H9 (cell line): ENCODE measurements at regions not wholly inside any gene's neighbourhood (a gene's known extent, or its start where the extent isn't known, plus 50 kb on each side); places are given as distances from the start of the nearest gene placed in this dataset.

Source experiments
- DNase-seq: peaks from one replicate; pipeline ENCODE4 v3.0.0-alpha.2; 2017
- H2AFZ ChIP-seq: one replicate; pipeline ENCODE4 v1.6.1; 2013; ENCODE audit warnings: mild to moderate bottlenecking, low read length, control low read depth, moderate library complexity
- H2AK5ac ChIP-seq: 2 replicates; pipeline ENCODE4 v1.6.1; 2013; ENCODE audit warnings: low read length, control low read depth, mixed read lengths; ENCODE audit not compliant: insufficient read length
- H2BK120ac ChIP-seq: one replicate; pipeline ENCODE4 v1.6.1; 2013; ENCODE audit warnings: low read depth, mild to moderate bottlenecking, low read length, control low read depth, inconsistent platforms; ENCODE audit not compliant: poor library complexity, severe bottlenecking
- H2BK12ac ChIP-seq: 2 replicates; pipeline ENCODE4 v1.6.1; 2013; ENCODE audit warnings: low read length, control low read depth, mixed read lengths, low read depth; ENCODE audit not compliant: insufficient read length
- H2BK15ac ChIP-seq: 2 replicates; pipeline ENCODE4 v1.6.1; 2013; ENCODE audit warnings: low read depth, low read length, control low read depth
- H2BK20ac ChIP-seq: one replicate; pipeline ENCODE4 v1.6.1; 2013; ENCODE audit warnings: low read depth, mild to moderate bottlenecking, low read length, control low read depth, inconsistent platforms; ENCODE audit not compliant: poor library complexity, severe bottlenecking
- H2BK5ac ChIP-seq: 2 replicates; pipeline ENCODE4 v1.6.1; 2013; ENCODE audit warnings: low read length, control low read depth, mixed read lengths; ENCODE audit not compliant: insufficient read length
- H3K14ac ChIP-seq: 2 replicates; pipeline ENCODE4 v1.6.1; 2013; ENCODE audit warnings: low read length, control low read depth; ENCODE audit not compliant: insufficient read depth
- H3K18ac ChIP-seq: 2 replicates; pipeline ENCODE4 v1.6.1; 2013; ENCODE audit warnings: low read depth, mild to moderate bottlenecking, mixed read lengths, low read length, control low read depth; ENCODE audit not compliant: insufficient read length
- H3K23ac ChIP-seq: 2 replicates; pipeline ENCODE4 v1.6.1; 2013; ENCODE audit warnings: low read length, control low read depth, mixed read lengths, low read depth; ENCODE audit not compliant: insufficient read length
- H3K23me2 ChIP-seq: 2 replicates; pipeline ENCODE4 v1.6.1; 2013; ENCODE audit warnings: low read depth, mild to moderate bottlenecking, mixed read lengths, low read length, control low read depth; ENCODE audit not compliant: insufficient read length, poor library complexity, severe bottlenecking
- H3K27ac ChIP-seq: 2 replicates; pipeline ENCODE4 v1.5.1; 2013; ENCODE audit warnings: low read length, control low read depth, mixed read lengths, low read depth; ENCODE audit not compliant: insufficient read length
- H3K27me3 ChIP-seq: 2 replicates; pipeline ENCODE4 v1.6.1; 2013; ENCODE audit warnings: low read length, control low read depth, inconsistent platforms; ENCODE audit not compliant: insufficient read depth
- H3K4ac ChIP-seq: 2 replicates; pipeline ENCODE4 v1.6.1; 2013; ENCODE audit warnings: low read depth, mild to moderate bottlenecking, control low read depth, inconsistent platforms, low read length, moderate library complexity
- H3K4me1 ChIP-seq: 2 replicates; pipeline ENCODE4 v1.6.1; 2013; ENCODE audit warnings: low read length, control low read depth, inconsistent platforms; ENCODE audit not compliant: insufficient read depth
- H3K4me2 ChIP-seq: 2 replicates; pipeline ENCODE4 v1.6.1; 2013; ENCODE audit warnings: low read length, control low read depth, mixed read lengths; ENCODE audit not compliant: insufficient read length, insufficient read depth
- H3K56ac ChIP-seq: 2 replicates; pipeline ENCODE4 v1.6.1; 2013; ENCODE audit warnings: low read depth, mild to moderate bottlenecking, mixed read lengths, low read length, control low read depth; ENCODE audit not compliant: insufficient read length
- H3K79me1 ChIP-seq: 2 replicates; pipeline ENCODE4 v1.6.1; 2013; ENCODE audit warnings: low read depth, mild to moderate bottlenecking, moderate library complexity, low read length, control low read depth, inconsistent platforms; ENCODE audit not compliant: insufficient read depth, poor library complexity, severe bottlenecking
- H3K79me2 ChIP-seq: 2 replicates; pipeline ENCODE4 v1.6.1; 2013; ENCODE audit warnings: low read length, control low read depth, inconsistent platforms; ENCODE audit not compliant: insufficient read depth
- H3K9ac ChIP-seq: 2 replicates; pipeline ENCODE4 v1.6.1; 2013; ENCODE audit warnings: low read length, control low read depth, mixed read lengths; ENCODE audit not compliant: insufficient read length; ENCODE audit errors: extremely low read depth
- H3K9me3 ChIP-seq: one replicate; pipeline ENCODE4 v1.6.1; 2013; ENCODE audit warnings: low read depth, low read length, inconsistent platforms; ENCODE audit not compliant: control insufficient read depth
- H3T11ph ChIP-seq: one replicate; pipeline ENCODE4 v1.6.1; 2013; ENCODE audit warnings: mild to moderate bottlenecking, low read length, control low read depth, inconsistent platforms
- H4K20me1 ChIP-seq: one replicate; pipeline ENCODE4 v1.6.1; 2013; ENCODE audit not compliant: control insufficient read depth, insufficient read length, insufficient read depth
- H4K5ac ChIP-seq: 2 replicates; pipeline ENCODE4 v1.6.1; 2013; ENCODE audit warnings: low read depth, mild to moderate bottlenecking, mixed read lengths, low read length, control low read depth; ENCODE audit not compliant: insufficient read length
- H4K8ac ChIP-seq: replicated peaks from 2 replicates; pipeline ENCODE4 v1.6.1; 2013; ENCODE audit warnings: low read length, control low read depth, mixed read lengths, low read depth; ENCODE audit not compliant: insufficient read length
- H4K91ac ChIP-seq: 2 replicates; pipeline ENCODE4 v1.6.1; 2013; ENCODE audit warnings: low read depth, mild to moderate bottlenecking, moderate library complexity, mixed read lengths, low read length, control low read depth; ENCODE audit not compliant: insufficient read length
- H3K27ac Mint-ChIP-seq, 3 experiments: 2 replicates in 2 of 3; 3 replicates in 1 of 3; pipeline ENCODE4 v1.8.0; 2020 to 2021; ENCODE audit warnings: mixed read lengths in 3 of 3, mild to moderate bottlenecking in 1 of 3, moderate library complexity in 1 of 3
- H3K27me3 Mint-ChIP-seq: 2 replicates; pipeline ENCODE4 v1.8.0; 2021; ENCODE audit warnings: low read depth, mild to moderate bottlenecking, moderate library complexity, mixed read lengths
- H3K36me3 Mint-ChIP-seq, 3 experiments: 2 replicates in 2 of 3; 3 replicates in 1 of 3; pipeline ENCODE4 v1.8.0; 2020 to 2021; ENCODE audit warnings: low read depth in 3 of 3, mixed read lengths in 3 of 3; ENCODE audit not compliant: insufficient read depth in 1 of 3
- H3K4me1 Mint-ChIP-seq, 2 experiments: 2 replicates each; pipeline ENCODE4 v1.8.0; 2020; ENCODE audit warnings: mixed read lengths in 2 of 2
- H3K4me3 Mint-ChIP-seq, 2 experiments: 2 replicates in 1 of 2; 3 replicates in 1 of 2; pipeline ENCODE4 v1.8.0; 2020 to 2021; ENCODE audit warnings: mild to moderate bottlenecking in 2 of 2, mixed read lengths in 2 of 2, moderate library complexity in 1 of 2
- H3K9me3 Mint-ChIP-seq, 2 experiments: 2 replicates in 1 of 2; 3 replicates in 1 of 2; pipeline ENCODE4 v1.8.0; 2020; ENCODE audit warnings: mild to moderate bottlenecking in 2 of 2, mixed read lengths in 2 of 2, moderate library complexity in 1 of 2
- WGBS: extraction: QIAGEN DNeasy Blood & Tissue Kit; methylation state at CpG from one replicate; pipeline ENCODE4 v1.1.7; 2013; ENCODE audit warnings: missing lambda C conversion rate, low lambda C conversion rate, mixed read lengths; ENCODE audit not compliant: insufficient read length; ENCODE audit errors: extremely low coverage; 5-methylcytosine and 5-hydroxymethylcytosine counted together
- TF ChIP-seq, protein P1 (sequence below): fragments of 200-600 bp; sonication (generic); conservative IDR thresholded peaks from 3 replicates; pipeline ENCODE4 v1.8.0; 2021; ENCODE audit warnings: antibody characterized with exemption, mild to moderate bottlenecking

DNA sequence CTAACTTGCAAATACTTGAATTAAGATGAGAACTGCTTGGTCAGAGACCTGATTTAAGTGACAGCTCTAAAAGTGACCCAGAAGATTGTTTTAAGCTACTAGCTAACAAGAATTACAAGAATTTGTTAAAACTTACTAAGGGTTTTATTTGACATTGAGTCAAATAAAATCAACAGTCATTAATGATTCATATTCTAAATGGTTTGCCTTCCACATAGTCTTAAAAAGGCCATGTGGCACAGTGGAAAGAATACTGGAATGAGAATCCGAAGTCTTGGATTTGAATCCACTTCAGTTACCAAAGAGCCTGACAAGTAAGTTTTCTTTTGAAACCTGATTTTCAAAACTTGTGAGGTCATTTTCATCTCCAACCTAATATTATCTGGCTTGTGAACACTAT is 489.3 kb downstream of the ADCYAP1 start:
- Histone ChIP-seq H2AK5ac (no peak overlapping the region), H3K4me1 (no peaks in the 10 kb centered on the region), H2BK15ac (no peak overlapping the region), H3K4ac (no peak overlapping the region), H2AFZ (no peak overlapping the region), H3K4me2 (no peak overlapping the region), H4K91ac (no peak overlapping the region), H3K14ac (no peak overlapping the region), H2BK5ac (no peak overlapping the region), H4K5ac (no peak overlapping the region), H3K9ac (no peak overlapping the region), H3K27me3 (no peaks in the 10 kb centered on the region), H3K9me3 (no peaks in the 10 kb centered on the region), H4K20me1 (no peaks in the 10 kb centered on the region), H2BK120ac (no peak overlapping the region), H3K56ac (no peak overlapping the region), H3K23me2 (no peaks in the 10 kb centered on the region), H3K79me2 (no peaks in the 10 kb centered on the region), H3K79me1 (no peaks in the 10 kb centered on the region), H3T11ph (no peak overlapping the region), H3K18ac (no peak overlapping the region), H3K23ac (no peak overlapping the region), H2BK12ac (no peak overlapping the region), H3K27ac (no peak overlapping the region), H2BK20ac (no peak overlapping the region), H4K8ac (no peak overlapping the region)
- Mint-ChIP-seq H3K27me3 (no peaks in the 10 kb centered on the region), H3K9me3 (peaks cover 2% of the 10 kb centered on the region in 2 experiments; a peak in 2 of 5 replicates), H3K4me3 (no peak overlapping the region), H3K4me1 (no peaks in the 10 kb centered on the region), H3K27ac (no peak overlapping the region), H3K36me3 (no peaks in the 10 kb centered on the region)
- TF ChIP-seq, protein P1, sequence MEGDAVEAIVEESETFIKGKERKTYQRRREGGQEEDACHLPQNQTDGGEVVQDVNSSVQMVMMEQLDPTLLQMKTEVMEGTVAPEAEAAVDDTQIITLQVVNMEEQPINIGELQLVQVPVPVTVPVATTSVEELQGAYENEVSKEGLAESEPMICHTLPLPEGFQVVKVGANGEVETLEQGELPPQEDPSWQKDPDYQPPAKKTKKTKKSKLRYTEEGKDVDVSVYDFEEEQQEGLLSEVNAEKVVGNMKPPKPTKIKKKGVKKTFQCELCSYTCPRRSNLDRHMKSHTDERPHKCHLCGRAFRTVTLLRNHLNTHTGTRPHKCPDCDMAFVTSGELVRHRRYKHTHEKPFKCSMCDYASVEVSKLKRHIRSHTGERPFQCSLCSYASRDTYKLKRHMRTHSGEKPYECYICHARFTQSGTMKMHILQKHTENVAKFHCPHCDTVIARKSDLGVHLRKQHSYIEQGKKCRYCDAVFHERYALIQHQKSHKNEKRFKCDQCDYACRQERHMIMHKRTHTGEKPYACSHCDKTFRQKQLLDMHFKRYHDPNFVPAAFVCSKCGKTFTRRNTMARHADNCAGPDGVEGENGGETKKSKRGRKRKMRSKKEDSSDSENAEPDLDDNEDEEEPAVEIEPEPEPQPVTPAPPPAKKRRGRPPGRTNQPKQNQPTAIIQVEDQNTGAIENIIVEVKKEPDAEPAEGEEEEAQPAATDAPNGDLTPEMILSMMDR, result no peak
- no peak for DNase-seq
- no CpG with 5 or more reads among the region's 1 CpG for WGBS
